Anterior cingulate cortex (tissue), 58 donors: ENCODE measurements at regions not wholly inside any gene's neighbourhood (a gene's known extent, or its start where the extent isn't known, plus 50 kb on each side); places are given as distances from the start of the nearest gene placed in this dataset.
"Not testable (repeated sequence)": the region's sequence is repeated elsewhere in the genome, so short reads cannot be mapped to it uniquely, and the experiment has no call there.

Source experiments
- DNase-seq, 58 donors: peaks; one replicate each; lab custom pipeline; 2025; lab: John Stamatoyannopoulos, UW

DNA sequence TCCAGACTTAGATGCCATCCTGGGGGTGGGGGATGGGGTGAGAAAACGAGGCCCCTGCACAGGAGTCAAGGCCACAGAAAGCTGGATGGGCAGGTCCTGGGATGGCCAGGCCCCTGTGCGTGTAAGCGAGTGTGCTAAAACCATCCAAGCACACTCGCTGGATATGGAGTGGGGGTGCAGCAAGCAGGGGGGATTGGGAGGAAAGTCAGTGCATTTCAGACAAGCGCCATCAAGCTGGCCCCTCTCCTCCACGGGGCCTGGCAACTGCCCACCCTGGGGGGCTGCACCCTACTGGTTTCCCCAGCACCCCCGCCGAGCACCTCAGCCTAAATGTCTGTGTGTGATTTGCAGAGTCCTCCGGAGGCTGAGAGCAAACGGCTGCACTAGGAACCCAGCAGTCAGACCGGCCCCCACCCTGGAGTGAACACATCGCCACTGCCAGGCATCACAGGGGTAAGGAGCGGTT lies 106.6 kb upstream of the ZNF469 start:
- DNase-seq: not testable (repeated sequence)

GRCh38 chr16:88276591-88276990 lies 106.2 kb upstream of the ZNF469 start:
- DNase-seq: no peak

GRCh38 chr16:88279998-88280397 lies 102.8 kb upstream of the ZNF469 start:
- no peak for DNase-seq

DNA sequence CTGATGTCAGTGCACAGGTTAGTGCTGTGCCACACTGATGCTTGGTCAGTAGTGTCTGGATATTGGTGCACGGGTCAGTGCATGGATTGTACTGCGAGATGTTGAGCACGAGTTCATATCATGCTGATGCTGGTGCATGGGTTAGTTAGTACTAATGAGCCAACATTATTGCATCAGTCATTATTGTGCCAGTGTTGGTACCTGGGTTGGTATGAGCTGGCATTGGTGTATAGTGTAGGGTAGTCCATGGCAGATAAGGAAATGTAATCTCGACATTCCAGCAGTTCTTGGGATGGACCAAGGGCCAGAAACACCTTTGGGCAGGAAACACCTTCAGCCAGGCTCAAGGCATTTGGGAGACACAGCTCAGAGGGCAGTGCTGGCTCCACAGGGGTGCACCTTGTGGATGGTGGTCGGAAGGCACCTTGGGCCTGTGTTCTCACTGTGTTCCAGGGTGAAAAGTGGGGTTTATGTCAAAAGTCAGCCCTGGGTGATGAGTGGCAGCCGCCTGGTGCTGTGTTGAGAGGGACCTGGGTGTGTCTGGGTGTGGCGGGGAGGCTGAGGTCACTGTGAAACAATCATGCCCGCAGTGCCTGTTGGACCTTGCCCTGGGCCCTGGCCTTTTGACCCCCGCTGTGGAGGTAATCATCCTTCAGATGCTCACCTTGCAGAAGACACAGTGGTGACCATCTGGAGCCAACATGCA lies 100.7 kb upstream of the ZNF469 start:
- no peak for DNase-seq

- DNase-seq: no peak
Measured at GRCh38 chr16:88282564-88283395, 100.0 kb upstream of the ZNF469 start.

- no peak for DNase-seq
Measured at GRCh38 chr16:88283596-88283995, 99.2 kb upstream of the ZNF469 start.

DNA sequence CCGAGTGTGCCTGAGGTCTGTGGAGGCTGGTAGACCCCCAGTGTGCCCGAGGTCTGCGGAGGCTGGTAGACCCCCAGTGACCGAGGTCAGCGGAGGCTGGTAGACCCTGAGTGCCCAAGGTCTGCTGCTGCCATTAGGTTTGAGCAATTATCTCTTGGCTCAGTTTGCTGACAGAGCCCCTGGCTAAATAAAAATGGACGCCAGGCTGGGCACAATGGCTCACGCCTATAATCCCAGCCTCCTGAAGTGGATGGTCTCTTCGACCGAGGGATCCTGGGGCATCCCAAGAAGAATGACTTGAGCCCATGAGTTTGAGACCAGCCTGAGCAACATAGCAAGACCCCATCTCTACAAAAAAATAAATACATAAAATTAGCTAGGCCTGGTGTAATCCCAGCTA lies 98.7 kb upstream of the ZNF469 start:
- no peak for DNase-seq

DNA sequence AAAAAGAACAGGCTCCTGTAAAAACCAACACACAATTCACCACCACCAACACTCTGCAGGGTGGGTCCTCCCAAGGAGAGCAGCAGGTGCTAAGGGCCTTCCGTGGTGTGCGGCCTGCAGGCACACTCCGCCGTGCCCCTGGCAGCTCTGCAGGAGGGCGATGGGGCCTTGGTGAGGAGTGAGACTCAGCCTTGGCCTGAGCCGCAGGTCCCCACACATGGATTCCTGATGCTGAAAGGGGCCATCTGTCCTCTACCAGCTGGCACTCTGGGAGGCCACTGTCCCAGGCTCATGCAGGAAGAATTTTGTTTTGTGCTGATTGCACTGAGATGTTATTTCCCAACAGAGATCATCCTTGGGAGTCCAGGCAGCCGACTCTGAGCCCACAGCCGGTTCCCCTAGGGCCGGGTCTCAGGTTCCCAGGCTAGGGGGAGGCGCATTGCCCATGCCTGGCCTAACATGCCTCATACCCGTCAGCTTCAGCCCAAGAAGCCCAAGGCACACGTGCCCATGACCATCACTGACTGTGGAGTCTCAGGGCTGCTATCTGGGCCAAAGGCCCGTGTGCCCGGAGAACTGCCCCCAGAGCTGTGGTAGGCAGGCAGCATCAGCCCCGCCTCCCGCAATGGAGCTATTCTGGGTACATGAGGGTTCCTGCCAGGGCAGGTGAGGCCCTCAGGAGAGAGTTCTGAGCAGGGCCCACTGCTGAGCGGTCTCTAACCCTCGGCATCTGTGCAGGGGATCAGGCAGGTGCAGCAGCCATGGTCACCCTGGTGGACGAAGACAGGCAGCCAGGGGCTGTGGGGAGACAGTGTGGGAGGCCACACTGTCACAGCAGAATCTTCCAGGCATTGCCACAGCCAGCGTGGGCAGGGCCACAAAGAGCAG lies 97.9 kb upstream of the ZNF469 start:
- no peak for DNase-seq

DNA sequence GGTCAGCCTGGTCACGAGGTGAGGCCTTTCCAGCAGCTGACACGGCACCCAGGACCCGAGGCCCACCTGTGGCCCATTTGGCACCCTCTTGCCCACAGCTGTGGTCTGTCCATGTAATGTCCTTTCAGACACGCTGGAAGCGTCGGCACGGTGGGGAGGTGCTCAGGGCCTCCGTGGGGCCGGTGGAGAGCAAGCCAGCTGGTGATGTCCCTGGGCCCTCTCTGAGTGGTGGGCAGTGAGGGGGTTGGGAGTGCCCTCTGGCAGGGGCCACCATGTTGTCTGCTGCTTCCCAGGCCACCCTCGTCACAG lies 97.3 kb upstream of the ZNF469 start:
- no peak for DNase-seq

GRCh38 chr16:88286301-88286923 lies 96.3 kb upstream of the ZNF469 start:
- no peak for DNase-seq

- DNase-seq: no peak
Measured at GRCh38 chr16:88287219-88287618, 95.5 kb upstream of the ZNF469 start.

- no peak for DNase-seq
Measured at GRCh38 chr16:88288303-88288702, 94.5 kb upstream of the ZNF469 start.

DNA sequence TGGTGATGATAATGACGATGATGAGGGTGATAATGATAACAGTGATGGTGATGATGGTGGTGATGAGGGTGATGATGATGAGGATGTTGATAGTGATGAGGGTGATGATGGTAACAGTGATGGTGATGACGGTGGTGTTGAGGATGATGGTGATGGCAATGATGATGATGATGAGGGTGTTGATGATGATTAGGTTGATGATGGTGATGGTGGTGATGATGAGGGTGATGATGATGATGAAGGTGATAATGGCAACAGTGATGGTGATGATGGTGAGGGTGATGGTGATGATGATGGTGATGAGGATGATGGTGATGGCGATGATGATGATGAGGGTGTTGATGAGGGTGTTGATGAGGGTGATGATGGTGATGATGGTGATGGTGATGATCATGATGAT lies 93.8 kb upstream of the ZNF469 start:
- DNase-seq: no peak

GRCh38 chr16:88289561-88289960 lies 93.2 kb upstream of the ZNF469 start:
- peak in 3 of 58 donors; percentile 4 to 13 (median 11) for DNase-seq

- no peak for DNase-seq
Measured at GRCh38 chr16:88289968-88290401, 92.8 kb upstream of the ZNF469 start.

DNA sequence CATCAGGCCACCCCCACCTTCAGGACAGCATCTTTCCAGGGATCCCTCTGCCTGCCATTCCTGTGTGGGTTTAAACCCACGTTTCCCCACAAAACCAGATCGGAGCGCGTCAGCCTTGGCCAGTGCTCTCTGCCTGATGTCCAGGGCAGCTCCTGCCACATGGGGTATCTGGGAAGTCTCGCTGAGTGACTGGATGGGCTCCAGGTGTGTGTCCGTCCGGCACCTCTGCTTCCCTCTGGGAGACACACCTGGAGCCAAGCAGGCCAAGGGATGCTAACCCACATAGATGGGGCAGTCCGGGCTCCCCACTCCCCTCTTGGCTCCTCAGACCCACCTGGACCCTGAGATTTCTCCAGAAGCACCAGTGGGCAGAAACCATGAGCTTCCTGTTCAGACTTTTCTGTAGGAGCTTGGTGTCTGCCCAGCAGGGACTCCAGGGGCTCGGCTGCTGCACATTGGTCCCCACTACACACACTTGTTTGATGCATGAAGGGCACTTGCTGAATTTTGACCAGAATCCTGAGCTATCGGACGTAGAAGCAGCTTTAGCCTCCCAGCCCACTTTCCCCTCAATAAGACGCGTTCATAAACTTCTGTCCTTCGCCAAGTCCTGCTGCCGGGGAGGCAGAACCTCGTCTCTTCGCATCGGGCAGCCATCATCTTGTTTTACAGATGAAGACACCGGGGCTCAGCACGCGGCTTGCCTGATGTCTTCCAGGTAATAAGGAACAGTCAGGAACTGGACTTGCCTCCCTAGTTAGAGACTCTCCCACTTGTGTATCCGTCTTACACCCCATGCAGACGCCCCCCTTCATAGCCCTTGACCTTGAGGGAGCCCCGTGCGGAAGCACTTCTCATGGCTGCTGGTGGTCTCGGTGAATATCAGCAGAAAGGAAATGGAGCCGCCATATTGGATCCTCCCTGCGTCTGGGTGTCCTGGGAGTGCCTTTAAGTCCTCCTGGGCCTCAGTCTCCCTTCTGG lies 91.6 kb upstream of the ZNF469 start:
- no peak for DNase-seq

- no peak for DNase-seq
Measured at GRCh38 chr16:88292007-88292970, 90.5 kb upstream of the ZNF469 start.

- DNase-seq: no peak
Measured at GRCh38 chr16:88293097-88293496, 89.7 kb upstream of the ZNF469 start.
